ENCODE measurements at regions not wholly inside any gene's neighbourhood (a gene's known extent, or its start where the extent isn't known, plus 50 kb on each side); places are given as distances from the start of the nearest gene placed in this dataset.

DNA sequence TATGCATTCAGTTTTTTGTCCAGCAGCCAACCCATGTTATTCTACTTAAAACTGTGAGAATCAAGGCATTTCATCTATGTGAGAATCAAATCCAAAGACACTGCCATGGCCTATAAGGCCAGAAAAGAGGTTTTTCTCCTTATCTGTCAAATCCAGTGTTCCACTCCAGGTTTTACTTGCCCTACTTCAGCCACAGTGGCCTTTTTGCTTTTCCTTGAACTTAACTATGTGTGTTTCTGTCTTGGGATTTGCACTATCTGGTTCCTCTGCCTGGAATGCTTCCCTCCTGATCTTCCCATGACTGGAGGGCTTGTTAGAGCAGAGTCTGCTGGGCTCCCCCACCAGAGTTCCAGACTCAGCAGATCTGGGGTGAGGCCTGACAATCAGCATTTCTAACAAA is 113.1 kb upstream of the DOK5 start:
- no peak for DNase-seq (ENCODE audit: low read depth)

GRCh38 chr20:54364365-54364764 is 111.0 kb upstream of the DOK5 start:
- DNase-seq (ENCODE audit: low read depth) = no peak

DNA sequence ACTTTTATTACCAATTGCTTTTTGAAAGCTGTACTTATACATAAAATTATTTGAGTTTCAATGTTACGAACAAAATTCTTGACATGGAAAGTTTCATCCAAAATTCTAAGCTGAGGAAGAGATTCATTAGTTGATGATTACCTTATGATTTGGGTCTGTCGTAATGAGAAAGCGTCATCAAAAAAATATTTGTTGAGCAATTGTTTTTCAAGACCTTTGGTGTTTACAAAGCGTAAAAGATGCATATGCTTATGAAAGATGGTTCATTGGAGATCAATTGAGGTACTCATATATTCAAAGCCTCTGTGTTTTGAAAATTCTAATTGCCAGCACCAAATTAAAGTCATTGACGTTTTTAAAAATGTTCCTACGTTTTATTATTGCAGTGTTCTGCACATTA is 110.5 kb upstream of the DOK5 start:
- no peak for DNase-seq (ENCODE audit: low read depth)

DNA sequence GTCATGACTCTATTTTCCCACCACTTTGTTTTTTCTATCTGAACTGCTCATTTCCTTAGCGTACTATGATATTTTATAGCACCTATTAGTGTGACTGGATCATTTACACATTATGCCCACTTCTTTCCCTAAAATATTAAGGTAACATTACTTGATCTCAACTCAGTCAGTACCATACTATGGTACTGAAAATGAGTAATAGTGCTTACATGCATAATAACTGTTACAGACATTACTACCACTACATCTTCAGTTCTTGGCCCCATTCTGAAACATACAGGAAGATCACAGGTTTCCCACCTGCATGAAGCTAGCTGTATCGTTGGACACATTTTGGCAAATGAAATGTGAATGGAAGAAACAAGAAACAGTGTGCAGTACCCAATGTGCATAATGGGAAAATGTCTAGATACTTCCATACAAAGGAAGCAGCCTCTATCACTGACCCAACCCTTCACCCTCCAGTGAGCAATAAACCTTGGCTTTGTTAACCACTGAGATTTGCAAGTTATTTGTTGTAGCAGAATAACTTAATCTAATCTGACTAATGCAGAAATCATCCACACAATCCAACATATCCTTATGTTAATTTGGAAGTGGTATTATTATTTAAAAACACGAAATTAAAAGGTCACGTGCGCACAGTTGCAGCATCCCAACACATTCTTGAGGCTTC is 108.6 kb upstream of the DOK5 start:
- DNase-seq (ENCODE audit: low read depth) = no peak

DNA sequence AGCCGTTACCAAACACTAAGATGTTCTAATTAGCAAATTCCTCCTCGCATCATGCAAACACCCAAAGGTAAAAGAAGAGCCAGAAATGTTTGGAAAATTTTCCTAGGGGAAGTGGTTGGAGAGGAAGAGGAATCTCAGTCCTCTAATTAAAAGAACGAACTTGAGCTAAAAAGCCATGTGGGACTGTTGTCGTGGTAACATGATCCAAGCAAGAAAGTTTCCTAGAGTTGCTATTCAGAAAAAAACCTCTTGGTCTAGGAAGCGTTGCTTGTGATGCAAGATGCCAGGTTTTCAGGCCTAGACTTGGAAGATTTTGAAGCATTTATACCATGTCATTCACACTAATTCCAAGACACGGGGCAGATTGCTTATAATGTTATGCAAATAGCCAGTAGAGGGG is 106.8 kb upstream of the DOK5 start:
- DNase-seq (ENCODE audit: low read depth) = no peak

DNA sequence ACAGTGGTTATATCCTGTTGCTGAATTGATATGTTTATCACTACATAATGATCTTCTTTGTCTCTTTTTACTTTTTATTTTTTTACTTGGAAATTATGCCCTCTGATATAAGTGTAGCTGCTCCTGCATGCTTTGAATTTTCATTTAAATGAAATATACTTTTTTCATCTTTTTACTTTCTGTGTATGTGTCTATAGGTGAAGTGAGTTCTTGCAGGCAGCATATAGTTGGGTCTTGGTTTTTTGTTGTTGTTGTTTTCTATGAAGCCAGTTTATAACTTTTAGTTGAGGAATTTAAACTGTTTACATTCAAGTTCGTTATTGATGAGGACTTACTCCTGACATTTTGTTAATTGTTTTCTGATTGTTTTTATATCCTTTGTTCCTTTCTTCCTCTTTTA is 103.1 kb upstream of the DOK5 start:
- no peak for DNase-seq (ENCODE audit: low read depth)

- DNase-seq (ENCODE audit: low read depth) = no peak
These were observed 97.2 kb upstream of the DOK5 start for GRCh38 chr20:54377992-54378773.

DNA sequence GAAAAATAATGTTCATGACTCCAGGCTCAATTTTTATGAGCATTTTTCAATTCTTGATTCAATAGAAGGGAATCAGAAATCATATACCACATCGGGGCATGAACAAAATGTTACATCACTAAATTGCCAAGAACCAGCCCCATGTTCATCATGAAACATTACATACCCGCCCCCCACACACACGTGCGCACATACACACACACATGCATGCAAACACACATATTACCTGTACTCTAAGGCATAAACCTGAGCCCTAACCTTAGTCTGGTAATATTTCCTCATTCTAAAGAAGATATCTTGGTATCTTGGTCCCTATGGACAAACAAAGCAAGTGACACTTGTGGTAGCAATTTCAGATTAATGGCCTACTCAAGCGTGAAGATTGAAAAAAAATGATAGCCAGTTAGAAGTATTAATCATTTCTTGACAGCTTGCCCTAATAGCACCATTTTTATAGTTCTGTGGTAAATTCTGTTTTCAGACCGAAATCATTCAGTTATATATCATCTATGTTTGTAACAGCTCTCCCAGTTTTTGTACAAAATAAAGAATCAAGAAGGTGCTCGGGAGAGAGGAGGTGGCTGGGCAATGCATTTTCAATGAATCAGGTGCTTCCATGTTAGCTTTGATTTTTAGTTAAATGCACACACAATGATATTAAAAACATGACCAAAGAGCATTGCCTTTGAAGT is 95.4 kb upstream of the DOK5 start:
- DNase-seq (ENCODE audit: low read depth) = no peak

- no peak for DNase-seq (ENCODE audit: low read depth)
These were observed 93.0 kb upstream of the DOK5 start for GRCh38 chr20:54382419-54382818.

DNA sequence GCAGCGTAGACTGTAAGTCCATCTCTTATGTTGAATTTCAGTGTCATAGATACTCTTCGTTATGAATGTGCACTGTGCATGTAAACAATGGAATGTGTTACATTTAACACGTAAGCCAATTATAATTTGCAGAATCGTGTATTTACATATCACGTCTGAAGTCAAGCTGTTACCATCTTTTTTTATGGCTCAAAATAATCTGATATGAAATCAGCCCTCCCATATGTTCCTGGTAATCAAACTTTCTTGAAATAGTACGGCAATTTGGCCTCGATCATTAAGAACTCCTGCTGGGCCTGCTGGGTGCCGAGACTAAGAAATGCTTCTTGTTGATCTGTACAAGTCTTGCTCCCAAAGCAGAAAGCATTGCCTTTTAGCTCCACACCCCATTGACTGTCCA is 89.6 kb upstream of the DOK5 start:
- DNase-seq (ENCODE audit: low read depth) = no peak

DNA sequence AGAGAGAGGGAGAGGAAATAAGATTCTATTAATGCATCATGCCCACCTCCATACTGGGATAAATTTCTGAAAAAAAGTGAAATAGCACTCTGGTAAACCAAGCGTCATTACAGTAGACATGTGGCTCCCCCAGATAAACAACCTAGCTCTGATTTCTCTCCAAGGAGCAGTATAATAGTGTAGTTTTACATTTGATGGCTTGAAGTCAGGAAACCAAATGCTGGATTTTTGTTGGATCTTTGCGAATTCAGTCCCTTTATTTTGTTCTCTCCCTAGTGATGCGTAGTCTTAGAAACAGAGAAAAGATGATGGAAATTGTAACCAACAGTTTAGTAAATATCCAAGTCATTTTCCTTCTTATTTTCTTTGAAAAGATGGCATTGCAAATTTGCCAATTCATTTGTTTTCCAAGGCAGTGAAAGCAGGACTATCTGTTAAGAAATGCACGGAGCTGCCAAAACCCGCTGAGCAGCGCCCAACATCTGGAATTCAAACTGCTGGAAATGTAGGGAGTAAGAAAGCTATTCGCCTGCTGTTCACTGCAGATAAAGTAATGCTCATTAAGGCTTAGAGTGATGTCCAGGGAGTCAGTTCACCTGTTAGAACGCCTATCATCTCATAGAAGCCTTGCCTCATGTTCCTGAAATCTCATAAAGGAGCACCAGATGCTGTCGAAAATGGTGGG is 85.7 kb upstream of the DOK5 start:
- DNase-seq (ENCODE audit: low read depth) = no peak

GRCh38 chr20:54397292-54398140 is 77.9 kb upstream of the DOK5 start:
- DNase-seq (ENCODE audit: low read depth) = no peak

DNA sequence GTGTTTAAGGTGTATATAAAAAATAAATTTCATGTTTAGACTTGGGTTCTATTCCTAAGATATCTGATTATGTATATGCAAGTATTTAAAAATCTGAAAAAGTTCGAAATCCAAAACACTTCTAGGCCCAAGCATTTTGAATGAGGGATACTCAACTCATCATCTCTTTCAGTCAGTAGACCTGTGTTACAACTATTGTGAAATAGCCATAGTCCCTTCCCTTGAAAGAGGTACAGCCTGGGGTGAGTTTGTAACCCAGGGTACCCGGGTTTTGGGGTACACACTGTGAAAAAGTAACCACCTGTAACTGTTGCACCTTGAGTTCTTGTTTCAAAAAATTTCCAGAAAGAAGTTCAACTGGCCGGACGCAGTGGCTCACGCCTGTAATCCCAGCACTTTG is 76.6 kb upstream of the DOK5 start:
- no peak for DNase-seq (ENCODE audit: low read depth)

GRCh38 chr20:54405540-54405939 is 69.9 kb upstream of the DOK5 start:
- no peak for DNase-seq (ENCODE audit: low read depth)

DNA sequence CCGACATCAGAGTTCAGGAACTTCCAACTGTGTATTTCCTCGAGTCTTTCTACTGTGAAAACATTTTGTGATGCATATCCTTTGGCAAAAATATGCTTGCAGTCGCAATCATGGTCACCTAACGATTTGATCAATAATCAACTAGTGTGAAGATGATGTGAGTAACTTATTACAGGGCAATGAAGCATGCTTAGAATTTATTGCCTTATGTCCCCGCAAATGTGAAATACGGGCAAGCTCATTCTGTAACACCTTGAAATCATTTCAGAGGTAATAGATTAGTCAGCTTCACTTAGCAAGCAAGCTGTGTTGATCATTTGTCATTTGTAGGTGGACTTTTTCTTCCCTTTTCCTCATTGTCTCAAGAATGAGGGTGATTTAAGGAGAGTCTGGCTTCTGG is 67.9 kb upstream of the DOK5 start:
- no peak for DNase-seq (ENCODE audit: low read depth)

DNA sequence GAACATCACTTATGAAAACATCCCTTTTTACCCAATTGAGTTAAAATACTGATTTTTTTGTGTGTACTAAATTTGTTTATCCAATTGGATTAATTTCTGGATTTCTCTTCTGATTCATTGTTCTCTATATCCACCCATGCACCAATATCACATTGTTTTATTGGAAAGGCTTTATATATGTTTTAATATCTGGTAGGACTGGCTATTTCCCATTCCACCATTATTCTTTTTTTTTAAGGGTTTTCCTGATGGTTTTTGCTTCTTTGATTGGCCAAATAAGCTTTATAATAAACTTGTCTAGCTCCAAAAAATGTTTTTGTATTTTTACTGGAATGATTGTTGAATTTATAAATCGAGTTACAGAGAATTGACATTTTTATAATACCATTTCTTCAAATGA is 59.4 kb upstream of the DOK5 start:
- no peak for DNase-seq (ENCODE audit: low read depth)

DNA sequence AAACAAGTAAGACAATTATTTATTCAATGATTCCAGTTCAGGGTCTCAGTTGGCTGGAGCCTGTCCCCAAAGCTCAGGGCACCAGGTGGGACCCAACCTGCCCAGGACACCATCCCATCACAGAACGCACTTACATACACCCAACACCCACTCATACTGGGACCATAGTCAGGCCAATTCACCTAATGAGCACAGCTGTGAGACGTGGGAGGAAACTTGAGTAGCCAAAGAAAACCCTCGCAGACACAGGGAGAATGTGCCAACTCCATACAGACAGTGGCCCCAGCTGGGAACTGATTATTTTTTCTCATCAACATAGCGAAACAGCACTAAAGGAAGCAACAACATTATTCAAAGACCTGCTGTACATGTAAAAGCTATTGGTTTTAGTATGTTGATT is 58.6 kb upstream of the DOK5 start:
- no peak for DNase-seq (ENCODE audit: low read depth)

GRCh38 chr20:54419531-54419930 is 55.9 kb upstream of the DOK5 start:
- DNase-seq (ENCODE audit: low read depth) = no peak
